HCT116 (cell line): ENCODE measurements at regions not wholly inside any gene's neighbourhood (a gene's known extent, or its start where the extent isn't known, plus 50 kb on each side); places are given as distances from the start of the nearest gene placed in this dataset.

Source experiments
- ATAC-seq: fragments of 200-7000 bp; cut with Tn5 transposase; 2 replicates; pipeline ENCODE4 v1.9.1; 2020; ENCODE audit warnings: mild to moderate bottlenecking, moderate library complexity
- BruUV-seq: library from RNA; stranded (reverse); fragments of 400-500 nt; replicated peaks from 2 replicates; lab custom pipeline; 2021; lab: Mats Ljungman, UMichigan
- CTCF ChIA-PET: fragments of 300-600 bp; sonication (Branson Sonifier 250); formaldehyde crosslinking; loops from one replicate; lab custom pipeline; 2021; ENCODE audit warnings: antibody characterized with exemption; lab: Charles Lee
- POLR2A ChIA-PET: fragments of 300-600, 350-600 bp; sonication (Branson Sonifier 250); formaldehyde crosslinking; loops from one replicate; lab custom pipeline; 2021; ENCODE audit warnings: antibody characterized with exemption; lab: Charles Lee
- RAD21 ChIA-PET, 2 experiments: fragments of 300-600 bp; sonication (Branson Sonifier 250); formaldehyde crosslinking; loops; one replicate each; lab custom pipeline; 2023; ENCODE audit warnings: low total read pairs in 2 of 2; ENCODE audit not compliant: uncharacterized antibody in 2 of 2, unreplicated experiment in 2 of 2, low non-redundant PET in 1 of 2; lab: Charles Lee
- DNase-seq: peaks from one replicate; pipeline ENCODE4 v3.0.0-alpha.2; 2010; ENCODE audit warnings: low read depth, low spot score
- H2AFZ ChIP-seq: fragments of 200-600 bp; shearing (Covaris generic), sonication (generic); 2 replicates; pipeline ENCODE4 v1.6.1; 2017; ENCODE audit warnings: low read depth, mixed run types, mixed read lengths, antibody characterized with exemption, low read length; ENCODE audit not compliant: poor library complexity, severe bottlenecking
- H3K27ac ChIP-seq: 2 replicates; pipeline ENCODE4 v1.5.1; 2012; ENCODE audit warnings: low read depth, low read length
- H3K27me3 ChIP-seq: fragments of 200-600 bp; sonication (generic); 2 replicates; pipeline ENCODE4 v1.6.1; 2016; ENCODE audit warnings: mixed run types, low read length, mixed read lengths; ENCODE audit not compliant: insufficient read depth
- H3K36me3 ChIP-seq, 2 experiments: fragments of 200-500 bp in 1 of 2; fragments of 200-600 bp in 1 of 2; sonication (Bioruptor generic) in 1 of 2; sonication (generic) in 1 of 2; 2 replicates each; pipeline versions ENCODE4 v1.5.1 to v1.6.1; 2014 to 2016; ENCODE audit warnings: low read length in 2 of 2, inconsistent platforms in 1 of 2, mixed read lengths in 1 of 2, mixed run types in 1 of 2; ENCODE audit not compliant: insufficient read depth in 2 of 2, control insufficient read depth in 1 of 2
- H3K4me1 ChIP-seq, 2 experiments: fragments of 200-600 bp in 1 of 2; sonication (generic) in 1 of 2; 2 replicates each; pipeline versions ENCODE4 v1.5.1 to v1.6.1; 2012 to 2017; ENCODE audit warnings: low read length in 2 of 2, inconsistent platforms in 1 of 2, mild to moderate bottlenecking in 1 of 2, mixed read lengths in 1 of 2, mixed run types in 1 of 2, moderate library complexity in 1 of 2; ENCODE audit not compliant: insufficient read depth in 2 of 2, control insufficient read depth in 1 of 2
- H3K4me2 ChIP-seq: fragments of 200-600 bp; sonication (generic); 2 replicates; pipeline ENCODE4 v1.6.1; 2017; ENCODE audit warnings: mixed run types, low read length, mixed read lengths
- H3K4me3 ChIP-seq, 2 experiments: fragments of 200-600 bp in 1 of 2; sonication (generic) in 1 of 2; replicated peaks in 1 of 2; 2 replicates each; pipeline ENCODE4 v1.5.1; 2011 to 2016; ENCODE audit warnings: low read length in 2 of 2, control low read depth in 1 of 2, low read depth in 1 of 2, mild to moderate bottlenecking in 1 of 2, mixed read lengths in 1 of 2, mixed run types in 1 of 2
- H3K79me2 ChIP-seq: fragments of 200-600 bp; sonication (generic); 2 replicates; pipeline ENCODE4 v1.6.1; 2017; ENCODE audit warnings: mild to moderate bottlenecking, mixed run types, low read length, moderate library complexity, mixed read lengths; ENCODE audit not compliant: insufficient read depth
- H3K9ac ChIP-seq: fragments of 200-600 bp; sonication (generic); 2 replicates; pipeline ENCODE4 v1.6.1; 2016; ENCODE audit warnings: low read length, mixed read lengths
- H3K9me2 ChIP-seq: fragments of 200-600 bp; sonication (generic), shearing (Covaris generic); 2 replicates; pipeline ENCODE4 v1.6.1; 2017; ENCODE audit warnings: mixed run types, mild to moderate bottlenecking, moderate library complexity; ENCODE audit not compliant: insufficient read depth
- H3K9me3 ChIP-seq, 2 experiments: fragments of 200-500 bp in 1 of 2; fragments of 200-600 bp in 1 of 2; sonication (Bioruptor generic) in 1 of 2; sonication (generic) in 1 of 2; 2 replicates each; pipeline ENCODE4 v1.6.1; 2014 to 2017; ENCODE audit warnings: low read length in 2 of 2, mixed read lengths in 2 of 2, inconsistent platforms in 1 of 2, low read depth in 1 of 2, mild to moderate bottlenecking in 1 of 2, mixed run types in 1 of 2, moderate library complexity in 1 of 2; ENCODE audit not compliant: control insufficient read depth in 1 of 2, insufficient read depth in 1 of 2
- H4K20me1 ChIP-seq: fragments of 200-600 bp; sonication (generic), shearing (Covaris generic); 2 replicates; pipeline ENCODE4 v1.6.1; 2017; ENCODE audit warnings: mixed run types, mild to moderate bottlenecking, moderate library complexity; ENCODE audit not compliant: insufficient read depth
- CBX3 ChIP-seq: IDR thresholded peaks from 2 replicates; pipeline ENCODE4 v1.6.1; 2012; ENCODE audit warnings: low read depth
- CEBPB ChIP-seq: IDR thresholded peaks from 2 replicates; pipeline ENCODE4 v1.6.1; 2012; ENCODE audit warnings: low read depth
- CTCF ChIP-seq, 3 experiments: fragments of 200-600 bp in 1 of 3; sonication (generic) in 1 of 3; IDR thresholded peaks in 2 of 3; conservative IDR thresholded peaks in 1 of 3; 2 replicates each; pipeline ENCODE4 v1.5.1; 2012 to 2017; ENCODE audit warnings: low read depth in 2 of 3, low read length in 2 of 3, antibody characterized with exemption in 1 of 3, borderline replicate concordance in 1 of 3, control low read depth in 1 of 3, mild to moderate bottlenecking in 1 of 3, mixed read lengths in 1 of 3, mixed run types in 1 of 3, moderate library complexity in 1 of 3; ENCODE audit not compliant: insufficient read depth in 1 of 3
- EGR1 ChIP-seq: IDR thresholded peaks from 2 replicates; pipeline ENCODE4 v1.6.1; 2012; ENCODE audit warnings: low read depth
- ELF1 ChIP-seq: IDR thresholded peaks from 2 replicates; pipeline ENCODE4 v1.6.1; 2012; ENCODE audit warnings: low read depth, borderline replicate concordance
- MAX ChIP-seq: IDR thresholded peaks from 2 replicates; pipeline ENCODE4 v1.6.1; 2012
- POLR2AphosphoS5 ChIP-seq: IDR thresholded peaks from 2 replicates; pipeline ENCODE4 v1.6.1; 2011; ENCODE audit warnings: mild to moderate bottlenecking, low read depth, low read length, moderate library complexity
- RAD21 ChIP-seq: IDR thresholded peaks from 2 replicates; pipeline ENCODE4 v1.6.1; 2012; ENCODE audit warnings: low read depth, mild to moderate bottlenecking
- ZBTB33 ChIP-seq: IDR thresholded peaks from 2 replicates; pipeline ENCODE4 v1.6.1; 2011; ENCODE audit warnings: mild to moderate bottlenecking, low read length, moderate library complexity; ENCODE audit not compliant: insufficient replicate concordance; ENCODE audit errors: extremely low read depth
- ZFX ChIP-seq: fragments of 450-650 bp; IDR thresholded peaks from 2 replicates; pipeline ENCODE4 v1.6.1; 2017
- intact Hi-C: fragments of 100-400 bp; cut with micrococcal nuclease; formaldehyde crosslinking; loops from 2 replicates; pipeline ENCODE4 v1.10.0; 2022

GRCh38 chr2:167551416-167551815 is 663.1 kb downstream of the XIRP2 start (continued):
- TF ChIP-seq EGR1 (no peak), CBX3 (no peak), ELF1 (no peak), POLR2AphosphoS5 (no peak), CEBPB (no peak), ZBTB33 (no peak), ZFX (no peak)

- Histone ChIP-seq H3K79me2 (no peaks in the 10 kb centered on the region), H3K9me3 (no peaks in the 10 kb centered on the region), H2AFZ (no peak overlapping the region), H3K27me3 (no peaks in the 10 kb centered on the region), H3K27ac (no peak overlapping the region), H3K9me2 (no peaks in the 10 kb centered on the region), H4K20me1 (no peaks in the 10 kb centered on the region), H3K36me3 (no peaks in the 10 kb centered on the region), H3K9ac (no peak overlapping the region), H3K4me1 (no peaks in the 10 kb centered on the region), H3K4me3 (no peak overlapping the region), H3K4me2 (no peak overlapping the region)
- RAD21 ChIA-PET, result no interaction called here
- no TSS peak for BruUV-seq
- POLR2A ChIA-PET, result no interaction called here
- CTCF ChIA-PET, result interaction anchor here (0.6 kb wide), 1 partner anchor 9 kb away, joined by 4 read pairs; no protein-coding TSS in a partner anchor
- ATAC-seq, result peak; percentile 63
- DNase-seq, result peak; percentile 2
- intact Hi-C loops, result no loop called here
- TF ChIP-seq MAX (no peak), CTCF (IDR thresholded peaks at IDR 0.05 in 2 of 3, conservative IDR thresholded peaks at IDR 0.05 in 1 of 3; ENCODE audit: borderline replicate concordance in 1 of 3, insufficient read depth in 1 of 3, low read depth in 2 of 3, low read length in 2 of 3) (peak; percentile 5 to 58 (median 39); a peak in 3 of 6 replicates), RAD21 (peak; percentile 33; the same call in 1 of the 2 replicates)
Measured at GRCh38 chr2:167550448-167550847, 662.2 kb downstream of the XIRP2 start.
